Suppressor macrophage treated with lipopolysaccharide for 1 hour (primary cell): ENCODE measurements at regions not wholly inside any gene's neighbourhood (a gene's known extent, or its start where the extent isn't known, plus 50 kb on each side); places are given as distances from the start of the nearest gene placed in this dataset.
"Not testable (repeated sequence)": the region's sequence is repeated elsewhere in the genome, so short reads cannot be mapped to it uniquely, and the experiment has no call there.

Experiments
- DNase-seq, 3 donors: peaks; one replicate each; pipeline ENCODE4 v3.0.0-alpha.2; 2020 to 2022

DNA sequence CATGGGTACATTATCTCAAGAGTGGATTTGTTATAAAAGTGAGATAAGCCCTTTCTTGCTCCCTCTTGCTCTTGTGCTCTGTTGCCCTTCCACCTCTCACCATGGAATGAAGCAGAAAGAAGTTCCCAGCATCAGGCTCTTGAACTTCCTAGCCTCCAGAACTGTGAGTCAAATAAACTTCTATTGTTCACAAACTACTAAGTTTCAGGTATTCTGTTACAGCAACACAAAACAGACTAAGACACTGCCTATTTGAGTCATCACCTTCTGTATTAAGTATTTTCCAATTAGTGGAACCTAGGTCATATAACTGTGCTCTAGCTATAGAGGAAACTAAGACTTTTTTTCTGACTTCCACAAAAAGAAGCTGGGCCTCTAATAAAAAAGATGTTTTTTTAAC, 201.2 kb upstream of the FOXG1 start:
- DNase-seq = no peak

DNA sequence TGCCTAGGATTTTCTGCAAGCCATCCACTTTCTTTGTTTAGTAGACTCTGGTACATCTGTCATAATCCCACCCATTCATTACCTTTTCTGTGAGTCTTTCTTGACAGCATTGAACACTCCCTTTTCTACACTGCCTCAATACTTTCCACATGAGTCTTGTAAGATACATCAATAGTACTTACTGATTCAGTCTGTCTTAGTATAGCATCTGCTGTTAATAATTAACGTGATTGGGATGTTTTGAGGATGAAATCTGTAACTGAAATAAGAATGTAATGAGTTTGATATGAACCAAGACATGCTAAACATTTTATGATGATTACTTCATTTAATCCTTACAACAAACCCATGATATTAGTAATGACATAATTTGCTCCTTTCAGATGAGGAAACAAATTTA, 196.2 kb upstream of the FOXG1 start:
- DNase-seq = no peak

DNA sequence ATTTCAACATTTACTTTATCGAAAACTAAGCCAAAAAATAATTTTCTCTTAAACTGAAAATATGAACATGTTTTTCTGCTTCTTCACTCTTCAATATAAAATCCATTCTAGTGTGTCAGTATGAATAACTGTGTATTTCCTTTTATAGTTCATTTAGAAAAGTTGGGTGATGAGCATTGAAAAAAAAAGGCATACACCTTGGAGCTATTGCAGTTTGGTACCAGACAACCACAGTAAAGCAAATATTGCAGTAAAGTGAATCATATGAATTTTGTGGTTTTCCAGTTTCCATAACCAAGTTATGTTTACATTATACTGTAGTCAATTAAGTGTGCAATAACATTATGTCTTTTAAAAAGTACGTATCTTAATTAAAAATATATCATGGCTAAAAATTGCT, 195.0 kb upstream of the FOXG1 start:
- DNase-seq = no peak

DNA sequence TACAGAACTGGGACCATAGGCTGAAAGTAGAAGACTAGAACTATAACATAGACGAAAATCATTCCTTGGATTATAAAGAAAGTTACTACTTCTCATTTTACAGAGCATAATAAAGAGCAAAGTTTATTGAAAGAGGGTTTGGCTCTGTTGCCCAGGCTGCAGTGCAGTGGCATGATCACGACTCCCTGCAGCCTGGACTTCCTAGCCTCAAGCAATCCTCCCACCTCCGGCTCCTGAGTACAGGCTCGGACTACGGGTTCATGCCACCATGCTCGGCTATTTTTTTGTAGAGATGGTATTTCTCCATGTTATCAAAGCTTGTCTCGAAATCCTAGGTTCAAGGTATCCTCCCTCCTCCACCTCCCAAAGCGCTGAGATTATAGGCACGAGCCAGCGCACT, 190.1 kb upstream of the FOXG1 start:
- DNase-seq = no peak

DNA sequence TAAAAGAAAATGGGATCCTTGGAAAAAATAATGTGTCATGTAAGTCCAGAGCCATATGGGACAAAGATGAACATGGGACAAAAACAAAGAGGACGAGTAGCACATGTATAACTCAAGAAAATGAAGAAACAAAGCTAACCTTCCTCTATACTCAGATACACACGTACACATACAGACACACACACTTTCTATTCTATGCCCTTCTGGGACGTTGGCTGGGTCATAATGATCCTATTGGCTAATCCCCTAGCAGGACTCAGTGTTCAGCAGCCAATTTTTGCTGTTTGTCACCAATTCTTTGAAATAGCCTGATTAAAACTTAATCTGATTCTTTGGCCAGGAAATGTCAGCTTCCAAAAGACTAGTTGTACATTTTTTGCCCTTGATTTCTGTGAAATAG, 189.4 kb upstream of the FOXG1 start:
- DNase-seq = no peak

DNA sequence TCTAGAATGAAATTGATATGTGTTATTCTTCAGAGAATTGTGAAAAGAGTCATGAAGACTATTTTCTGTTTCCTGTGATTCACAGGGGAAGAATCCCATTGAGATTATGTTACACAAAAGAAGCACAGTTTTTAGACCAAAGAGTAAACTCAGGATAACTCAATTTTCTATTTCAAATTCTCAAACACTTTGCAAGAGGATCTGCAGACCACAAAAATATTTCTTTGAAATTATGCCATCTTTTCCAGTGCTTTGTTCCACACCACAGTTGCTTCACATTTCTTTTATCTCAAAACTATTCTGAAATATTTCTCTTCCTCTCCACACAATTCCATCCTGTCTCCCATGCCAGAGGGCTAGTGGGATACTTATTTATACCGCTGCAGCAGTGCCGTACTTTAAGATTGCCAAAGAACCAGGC, 188.9 kb upstream of the FOXG1 start:
- DNase-seq = no peak

DNA sequence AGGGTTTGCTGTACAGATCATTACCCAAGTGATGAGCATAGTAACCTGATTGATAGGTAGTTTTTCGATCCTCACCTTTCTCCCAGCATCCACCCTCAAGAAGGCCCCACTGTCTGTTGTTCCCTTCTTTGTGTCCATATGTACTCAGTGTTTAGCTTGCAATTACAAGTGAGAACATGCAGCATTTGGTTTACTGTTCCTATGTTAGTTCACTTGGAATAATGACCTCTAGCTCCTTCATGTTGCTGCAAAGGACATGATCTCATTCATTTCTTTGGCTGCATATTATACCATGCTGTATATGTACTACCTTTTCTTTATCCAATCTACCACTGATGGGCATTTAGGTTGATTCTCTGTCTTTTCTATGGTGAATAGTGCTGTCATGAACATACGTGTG, 181.6 kb upstream of the FOXG1 start:
- DNase-seq = no peak

DNA sequence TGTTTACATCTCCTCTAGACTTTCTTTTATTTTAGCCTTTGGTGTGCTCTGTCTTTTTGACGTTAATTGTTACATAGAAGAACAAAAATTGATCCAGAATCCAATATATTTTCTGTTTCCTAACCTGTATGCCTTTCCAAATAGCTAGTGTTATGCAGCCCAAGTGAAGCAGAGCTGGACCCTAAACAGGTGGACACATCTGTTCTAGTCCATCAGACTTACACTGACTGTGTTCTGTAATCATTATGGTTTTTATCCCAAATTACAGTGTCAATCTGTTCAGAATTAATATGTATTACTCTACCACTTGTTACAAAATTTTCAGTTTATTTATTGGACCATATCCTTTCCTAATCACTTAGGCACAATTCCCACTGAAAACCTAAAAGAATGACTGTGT, 176.8 kb upstream of the FOXG1 start:
- DNase-seq = no peak

DNA sequence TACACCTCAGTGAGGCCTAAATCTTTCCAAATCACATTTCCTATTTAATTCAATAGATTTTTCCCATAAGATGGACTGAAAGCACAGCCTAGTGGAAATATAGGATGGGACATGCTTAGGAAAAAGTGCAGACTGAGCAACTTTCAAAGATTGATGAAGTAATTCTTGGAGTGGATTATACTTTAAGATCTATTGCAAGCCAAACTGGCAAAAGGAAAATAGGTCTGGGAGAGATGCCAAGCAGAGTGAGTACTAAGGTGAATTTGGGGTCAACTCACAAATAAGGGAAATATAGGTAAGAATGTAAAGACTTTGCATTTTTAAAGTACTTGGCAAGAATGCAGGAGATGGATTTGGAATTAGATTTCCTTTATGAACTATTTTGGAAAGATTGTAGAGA, 170.2 kb upstream of the FOXG1 start:
- no peak for DNase-seq

DNA sequence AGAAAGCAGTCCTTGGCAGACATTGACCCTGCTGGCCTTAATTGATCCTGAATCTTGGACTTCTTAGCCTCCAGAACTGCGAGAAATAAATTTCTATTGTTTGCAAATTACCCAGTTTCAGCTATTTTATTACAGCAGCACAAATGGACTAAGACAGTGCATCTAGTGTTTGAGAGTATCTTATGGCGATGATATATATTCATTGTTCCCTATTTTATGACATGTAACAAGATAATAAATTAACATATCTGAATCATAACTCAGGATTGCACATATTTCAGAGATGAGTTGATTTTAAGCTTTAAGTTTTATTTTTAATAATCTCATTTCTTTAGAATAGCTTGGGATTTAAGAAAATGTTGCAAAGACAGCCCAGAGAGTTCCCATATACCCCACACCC, 167.4 kb upstream of the FOXG1 start:
- no peak for DNase-seq

DNA sequence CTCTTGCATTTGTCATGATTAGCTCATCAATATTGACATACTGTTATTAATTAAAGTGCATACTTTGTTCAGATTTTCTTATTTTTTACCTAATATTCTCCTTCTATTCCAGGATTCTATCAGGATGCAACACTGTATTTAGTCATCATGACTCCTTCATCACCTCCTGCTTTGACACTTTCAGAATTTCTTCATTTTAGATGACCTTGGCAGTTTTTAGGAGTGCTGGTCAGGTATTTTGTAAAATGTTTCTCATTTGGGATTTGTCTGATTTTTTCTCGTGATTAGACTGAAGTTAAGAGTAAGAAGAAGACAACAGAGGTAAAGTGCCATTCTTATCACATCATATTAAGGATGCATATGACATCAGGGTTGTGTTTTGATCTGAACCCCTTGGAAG, 167.0 kb upstream of the FOXG1 start:
- DNase-seq = no peak

DNA sequence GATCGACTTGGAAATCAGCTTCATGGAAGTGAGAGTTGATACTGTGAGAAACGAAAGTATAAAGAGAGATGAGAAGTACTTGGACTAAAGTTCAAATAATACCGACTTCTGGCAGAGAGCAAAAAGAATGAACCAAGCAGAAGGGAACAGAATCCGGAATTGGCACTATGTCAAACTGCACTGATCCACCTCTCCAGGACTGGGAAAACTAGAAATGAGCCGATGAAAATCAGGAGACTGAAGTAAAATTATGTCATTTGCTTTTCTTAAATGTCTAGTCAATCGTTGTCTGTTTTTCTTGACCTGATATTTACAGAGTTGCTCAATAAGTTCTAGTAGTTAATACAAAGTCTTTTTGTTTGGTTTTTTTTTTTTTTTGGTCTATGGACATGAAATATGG, 163.0 kb upstream of the FOXG1 start:
- DNase-seq = no peak

DNA sequence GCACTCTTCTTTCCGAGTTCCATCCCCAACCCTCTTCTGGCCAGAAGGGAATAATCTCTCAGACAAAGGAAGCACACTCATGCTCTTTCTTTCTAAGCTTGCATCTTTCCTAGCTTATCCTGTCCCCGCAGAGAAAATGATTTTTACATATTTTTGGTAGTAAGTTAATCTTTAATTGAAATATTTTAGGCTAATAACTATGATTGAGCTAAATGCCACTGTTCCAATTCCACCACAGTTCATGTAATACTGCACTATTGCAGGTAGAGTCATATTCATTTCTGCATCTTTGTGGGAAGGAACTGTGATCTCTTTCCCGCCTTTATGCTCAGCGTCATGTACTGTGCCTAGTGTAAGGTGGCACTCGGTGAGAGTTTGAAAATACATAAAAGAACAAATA, 158.9 kb upstream of the FOXG1 start:
- no peak for DNase-seq

DNA sequence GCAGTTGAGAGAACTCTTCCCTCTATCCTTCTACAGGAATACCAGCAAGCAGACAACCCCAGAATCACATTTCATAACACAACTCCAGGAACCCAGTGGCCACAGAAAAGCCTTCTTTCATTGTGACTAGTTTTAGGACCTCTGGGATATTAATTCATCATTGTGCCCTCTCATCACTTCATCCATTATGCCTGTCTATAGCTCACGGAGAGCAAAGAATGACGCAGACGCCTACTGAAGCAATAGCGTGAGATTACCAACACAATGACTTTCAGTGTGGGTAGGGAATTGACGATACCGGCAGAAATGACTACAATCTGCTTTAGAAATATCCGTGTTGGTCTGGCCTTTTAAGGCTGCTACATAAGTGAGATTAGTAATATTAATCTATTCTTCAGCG, 158.1 kb upstream of the FOXG1 start:
- DNase-seq = no peak

DNA sequence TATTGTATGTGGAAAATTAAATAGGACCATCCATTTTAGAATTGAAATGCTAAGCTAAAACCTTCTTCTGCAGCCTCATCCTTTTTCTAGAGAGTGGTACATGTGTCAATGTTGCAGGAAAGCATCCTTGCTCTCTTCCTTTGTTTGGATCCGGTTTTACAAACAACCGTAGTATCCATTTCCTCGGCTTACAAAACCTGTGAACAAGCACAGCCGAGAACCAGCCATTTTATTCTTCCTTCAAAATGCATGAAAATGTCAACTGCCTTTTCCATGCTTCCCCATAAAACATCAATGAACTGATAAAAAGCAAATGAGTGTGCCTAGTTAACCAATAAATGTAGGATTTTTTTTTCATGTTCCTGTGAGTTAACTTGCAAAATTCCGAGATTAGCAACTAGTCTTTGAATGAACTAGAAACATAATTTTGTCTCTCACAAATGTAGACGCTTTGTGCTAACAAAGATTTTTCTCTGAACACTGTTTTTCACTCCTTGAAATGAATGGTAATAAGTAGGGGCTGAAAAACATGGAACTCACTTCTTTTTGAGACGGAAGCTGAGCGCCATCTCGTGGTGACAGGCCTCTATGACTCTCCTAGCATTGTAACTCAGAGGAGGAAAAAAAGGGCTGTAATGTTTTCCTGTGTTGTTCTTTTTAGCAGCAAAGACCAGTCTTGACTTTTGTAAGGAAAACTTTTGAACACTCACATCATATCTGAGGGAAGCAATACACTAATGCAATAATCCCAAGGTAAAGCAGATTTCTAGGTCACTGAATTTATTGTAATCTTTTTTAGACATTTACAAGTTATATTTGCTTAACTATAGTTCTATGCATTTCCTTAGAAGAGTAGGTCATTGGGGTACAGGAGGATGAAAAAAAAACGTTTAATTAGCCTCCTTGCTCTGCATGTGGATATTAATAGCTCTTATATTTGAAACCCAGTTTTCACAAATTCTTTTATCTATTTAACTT, 157.4 kb upstream of the FOXG1 start:
- DNase-seq = peak; percentile 53 to 63 (median 57)

DNA sequence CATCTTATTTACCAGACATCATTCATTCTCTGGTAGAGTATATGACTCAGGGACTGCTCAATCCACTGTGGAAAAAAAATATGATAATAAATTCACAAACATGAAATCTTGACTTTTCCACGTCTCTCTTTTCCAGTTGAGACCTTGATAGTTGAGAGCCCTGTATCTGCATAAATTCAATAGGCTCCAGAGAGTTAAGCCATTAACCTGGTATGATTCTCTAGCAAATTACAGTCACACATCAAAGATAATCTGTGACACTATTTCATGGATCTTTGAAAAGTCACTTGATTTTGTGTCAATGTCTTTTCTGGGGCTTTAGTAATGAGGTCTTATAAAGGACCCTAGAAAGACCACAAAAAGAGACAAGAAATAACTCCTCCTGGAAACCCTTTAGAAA, 154.2 kb upstream of the FOXG1 start:
- DNase-seq = no peak

DNA sequence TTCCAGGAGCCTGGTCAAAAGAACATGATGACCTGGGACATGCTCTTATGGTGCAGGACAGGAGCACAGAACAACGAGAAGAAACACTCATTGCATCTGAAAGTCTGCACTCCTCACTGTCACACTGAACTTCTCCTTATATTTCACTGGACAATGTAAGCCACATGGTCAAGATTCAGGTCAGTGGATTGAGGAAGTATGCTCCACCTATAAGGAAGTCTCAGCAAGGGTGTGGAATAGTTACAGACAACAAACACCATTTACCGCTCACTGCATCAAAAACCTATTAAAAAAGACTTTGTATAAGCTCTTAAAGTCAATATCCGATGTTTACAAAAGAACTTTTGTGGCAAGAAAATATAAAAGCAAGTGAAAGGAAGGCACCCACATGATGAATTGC, 153.1 kb upstream of the FOXG1 start:
- no peak for DNase-seq

DNA sequence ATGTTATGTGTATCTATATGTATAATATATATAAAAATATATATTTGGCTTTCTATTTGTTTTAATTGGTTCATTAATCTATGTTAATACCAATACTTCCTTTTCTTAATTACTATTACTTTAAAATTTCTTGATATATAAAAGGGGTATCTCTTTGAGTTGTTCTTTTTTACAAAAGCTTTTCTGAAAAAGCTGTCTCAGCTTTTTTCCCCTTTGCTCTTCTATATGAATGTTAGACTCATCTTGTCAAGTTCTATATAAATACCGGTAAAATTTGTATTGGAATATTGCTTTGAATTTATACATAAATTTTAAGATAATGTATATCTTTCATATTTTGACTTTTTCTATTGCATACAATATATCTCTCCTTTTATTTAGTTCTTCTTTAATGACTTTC, 139.8 kb upstream of the FOXG1 start:
- DNase-seq = no peak

DNA sequence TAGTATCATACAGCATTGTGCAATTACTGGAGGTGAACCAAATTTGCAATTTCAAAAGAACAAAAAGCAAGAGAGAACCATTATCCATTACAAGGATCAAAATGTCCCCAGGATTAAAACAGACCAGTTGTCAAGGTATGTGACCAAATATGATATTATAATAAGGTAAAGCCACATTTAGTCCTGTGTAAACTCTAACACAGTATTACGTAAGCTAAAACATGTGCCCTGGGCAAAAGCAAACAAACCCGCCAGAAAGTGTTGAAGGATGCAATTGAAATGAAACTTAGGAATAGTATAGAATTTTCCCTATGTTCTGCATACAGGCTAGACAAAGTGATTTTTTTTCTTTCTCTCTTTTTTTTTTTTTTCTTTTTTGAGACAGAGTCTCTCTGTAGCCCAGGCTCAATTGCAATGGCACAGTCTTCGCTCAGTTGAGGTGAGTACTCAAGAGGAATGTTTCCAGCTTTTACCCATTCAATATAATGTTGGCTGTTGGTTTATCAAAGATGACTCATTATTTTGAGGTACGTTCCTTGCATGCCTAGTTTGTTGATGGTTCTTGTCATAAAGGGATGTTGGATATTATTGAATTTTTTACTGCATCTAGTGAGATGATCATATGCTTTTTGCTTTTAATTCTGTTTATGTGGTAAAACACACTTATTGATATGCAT, 137.1 kb upstream of the FOXG1 start:
- DNase-seq = no peak

DNA sequence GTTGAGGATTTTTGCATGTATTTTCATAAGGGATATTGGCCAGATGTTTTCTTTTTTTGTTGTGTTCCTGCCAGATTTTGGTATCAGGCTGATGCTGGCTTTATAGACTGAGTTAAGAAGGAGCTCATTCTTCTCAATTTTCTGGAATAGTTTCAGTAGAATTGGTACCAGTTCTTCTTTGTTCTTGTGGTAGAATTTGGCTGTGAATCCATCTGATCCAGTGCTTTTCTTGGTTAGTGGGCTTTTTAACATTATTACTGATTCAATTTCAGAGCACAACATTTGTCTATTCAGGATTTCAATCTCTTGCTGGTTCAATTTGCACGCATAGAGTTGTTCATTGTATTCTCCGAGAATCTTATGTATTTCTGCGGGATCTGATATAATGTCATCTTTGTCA, 136.5 kb upstream of the FOXG1 start:
- DNase-seq = no peak

DNA sequence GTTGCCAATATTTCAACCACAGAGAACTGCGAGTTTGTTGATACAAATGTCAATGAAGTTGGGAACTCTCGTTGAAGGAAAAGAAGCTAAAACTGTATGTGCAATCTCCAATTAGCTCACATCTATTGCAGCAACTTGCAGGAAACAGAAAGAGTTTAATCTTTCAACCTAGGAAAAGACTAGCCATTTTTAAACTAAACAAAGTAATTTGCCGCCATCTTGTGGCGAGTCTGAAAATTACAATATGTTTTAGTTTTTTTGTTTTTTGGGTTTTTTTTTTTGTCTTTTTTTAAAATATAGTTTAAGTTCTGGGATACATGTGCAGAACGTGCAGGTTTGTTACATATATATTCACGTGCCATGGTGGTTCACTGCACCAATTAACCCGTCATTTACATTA, 131.2 kb upstream of the FOXG1 start:
- peak; percentile 24 to 46 (median 45) for DNase-seq

DNA sequence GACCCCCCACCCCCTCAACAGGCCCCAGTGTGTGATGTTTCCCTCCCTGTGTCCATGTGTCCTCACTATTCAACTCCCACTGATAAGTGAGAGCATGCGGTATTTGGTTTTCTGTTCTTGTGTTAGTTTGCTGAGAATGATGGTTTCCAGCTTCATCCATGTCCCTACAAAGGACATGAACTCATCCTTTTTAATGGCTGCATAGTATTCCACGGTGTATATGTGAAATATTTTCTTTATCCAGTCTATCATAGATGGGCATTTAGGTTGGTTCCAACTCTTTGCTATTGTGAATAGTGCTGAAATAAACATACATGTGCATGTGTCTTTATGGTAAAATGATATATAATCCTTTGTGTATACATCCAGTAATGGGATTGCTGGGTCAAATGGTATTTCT, 130.8 kb upstream of the FOXG1 start:
- DNase-seq = not testable (repeated sequence)

DNA sequence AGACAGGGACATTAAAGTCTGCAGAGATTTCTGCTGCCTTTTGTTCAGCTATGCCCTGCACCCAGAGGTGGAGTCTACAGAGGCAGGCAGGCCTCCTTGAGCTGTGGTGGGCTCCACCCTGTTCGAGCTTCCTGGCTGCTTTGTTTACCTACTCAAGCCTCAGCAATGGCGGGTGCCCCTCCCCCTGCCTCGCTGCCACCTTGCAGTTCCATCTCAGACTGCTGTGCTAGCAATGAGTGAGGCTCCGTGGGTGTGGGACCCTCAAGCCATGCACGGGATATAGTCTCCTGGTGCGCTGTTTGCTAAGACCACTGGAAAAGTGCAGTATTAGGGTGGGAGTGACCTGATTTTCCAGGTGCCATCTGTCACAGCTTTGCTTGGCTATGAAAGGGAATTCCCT, 125.4 kb upstream of the FOXG1 start:
- not testable (repeated sequence) for DNase-seq

DNA sequence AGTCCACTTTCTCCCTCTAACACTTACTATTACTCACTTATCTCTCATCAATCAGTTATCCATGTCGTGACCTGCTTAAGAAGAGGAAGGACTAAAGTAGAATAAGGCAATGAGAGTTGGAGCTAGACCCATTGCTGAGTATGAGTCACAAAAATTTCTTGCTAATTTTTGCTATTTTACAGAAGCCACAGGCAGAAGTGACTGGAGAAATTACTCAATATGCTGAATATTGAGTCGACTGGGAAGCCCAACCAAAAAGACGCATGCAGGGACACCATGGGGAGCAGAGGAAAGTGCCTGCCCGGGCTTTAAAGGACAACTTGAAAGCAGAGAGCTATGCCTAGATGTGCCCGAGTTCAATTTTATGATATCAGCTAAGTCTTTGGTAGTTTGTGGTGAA, 115.4 kb upstream of the FOXG1 start:
- peak in 2 of 3 donors; percentile 15 to 34 for DNase-seq
